Iris pigment epithelial cell (primary cell): ENCODE measurements at regions not wholly inside any gene's neighbourhood (a gene's known extent, or its start where the extent isn't known, plus 50 kb on each side); places are given as distances from the start of the nearest gene placed in this dataset.

ENCODE experiments used
- DNase-seq: peaks from one replicate; pipeline ENCODE4 v3.0.0-alpha.2; 2011; ENCODE audit warnings: low read depth

GRCh38 chr14:97395068-97395467 lies 597.9 kb downstream of the VRK1 start:
- DNase-seq, result no peak

- no peak for DNase-seq
Observed at GRCh38 chr14:97401714-97402113, 604.5 kb downstream of the VRK1 start.

GRCh38 chr14:97402279-97402678 lies 605.1 kb downstream of the VRK1 start:
- no peak for DNase-seq

- no peak for DNase-seq
Observed at GRCh38 chr14:97407701-97408407, 610.7 kb downstream of the VRK1 start.

- DNase-seq, result no peak
Observed at GRCh38 chr14:97408503-97408902, 611.3 kb downstream of the VRK1 start.

- no peak for DNase-seq
Observed at GRCh38 chr14:97408937-97409815, 612.0 kb downstream of the VRK1 start.

GRCh38 chr14:97410667-97411620 lies 613.8 kb downstream of the VRK1 start:
- no peak for DNase-seq

GRCh38 chr14:97411938-97412612 lies 614.9 kb downstream of the VRK1 start:
- DNase-seq, result no peak

GRCh38 chr14:97413022-97413539 lies 615.9 kb downstream of the VRK1 start:
- DNase-seq, result no peak

GRCh38 chr14:97413966-97414717 lies 617.0 kb downstream of the VRK1 start:
- no peak for DNase-seq

- no peak for DNase-seq
Observed at GRCh38 chr14:97414718-97415098, 617.5 kb downstream of the VRK1 start.

GRCh38 chr14:97415907-97416306 lies 618.7 kb downstream of the VRK1 start:
- DNase-seq, result no peak

GRCh38 chr14:97416550-97416949 lies 619.4 kb downstream of the VRK1 start:
- DNase-seq, result no peak

- DNase-seq, result no peak
Observed at GRCh38 chr14:97417331-97417730, 620.1 kb downstream of the VRK1 start.

- DNase-seq, result no peak
Observed at GRCh38 chr14:97420211-97420610, 623.0 kb downstream of the VRK1 start.

- DNase-seq, result no peak
Observed at GRCh38 chr14:97426776-97427175, 629.6 kb downstream of the VRK1 start.

- DNase-seq, result no peak
Observed at GRCh38 chr14:97428808-97429440, 631.7 kb downstream of the VRK1 start.

- no peak for DNase-seq
Observed at GRCh38 chr14:97432586-97432985, 635.4 kb downstream of the VRK1 start.

- no peak for DNase-seq
Observed at GRCh38 chr14:97441740-97442362, 644.7 kb downstream of the VRK1 start.

GRCh38 chr14:97442363-97442762 lies 645.2 kb downstream of the VRK1 start:
- no peak for DNase-seq
